HG03097 (cell line): ENCODE measurements at regions not wholly inside any gene's neighbourhood (a gene's known extent, or its start where the extent isn't known, plus 50 kb on each side); places are given as distances from the start of the nearest gene placed in this dataset.
"Not testable (repeated sequence)": the region's sequence is repeated elsewhere in the genome, so short reads cannot be mapped to it uniquely, and the experiment has no call there.

Experiments
- ATAC-seq: cut with Tn5 transposase; IDR thresholded peaks from one replicate; pipeline ENCODE4 v1.9.1; 2021; ENCODE audit not compliant: unreplicated experiment, low FRiP score

GRCh38 chr3:519026-519425, 322.5 kb downstream of the CHL1 start:
- no peak for ATAC-seq

- ATAC-seq: no peak
Measured at GRCh38 chr3:522888-523287, 326.3 kb downstream of the CHL1 start.

- no peak for ATAC-seq
Measured at GRCh38 chr3:525415-525814, 328.9 kb downstream of the CHL1 start.

- ATAC-seq: peak; percentile 74
Measured at GRCh38 chr3:535566-536416, 339.2 kb downstream of the CHL1 start.

- ATAC-seq: no peak
Measured at GRCh38 chr3:536417-536813, 339.9 kb downstream of the CHL1 start.

GRCh38 chr3:541062-541801, 344.7 kb downstream of the CHL1 start:
- no peak for ATAC-seq

GRCh38 chr3:542021-542420, 345.5 kb downstream of the CHL1 start:
- ATAC-seq: no peak

- ATAC-seq: no peak
Measured at GRCh38 chr3:549636-550035, 353.1 kb downstream of the CHL1 start.

- no peak for ATAC-seq
Measured at GRCh38 chr3:550471-550870, 353.9 kb downstream of the CHL1 start.

- ATAC-seq: peak; percentile 94
Measured at GRCh38 chr3:557972-558371, 361.4 kb downstream of the CHL1 start.

- no peak for ATAC-seq
Measured at GRCh38 chr3:567488-568185, 371.1 kb downstream of the CHL1 start.

- ATAC-seq: not testable (repeated sequence)
Measured at GRCh38 chr3:579529-579928, 383.0 kb downstream of the CHL1 start.

GRCh38 chr3:589066-589465, 392.5 kb downstream of the CHL1 start:
- not testable (repeated sequence) for ATAC-seq

GRCh38 chr3:597304-597703, 400.7 kb downstream of the CHL1 start:
- ATAC-seq: not testable (repeated sequence)

GRCh38 chr3:597746-598145, 401.2 kb downstream of the CHL1 start:
- ATAC-seq: not testable (repeated sequence)

- ATAC-seq: not testable (repeated sequence)
Measured at GRCh38 chr3:607480-607879, 410.9 kb downstream of the CHL1 start.

GRCh38 chr3:621714-622113, 425.2 kb downstream of the CHL1 start:
- ATAC-seq: no peak

- ATAC-seq: no peak
Measured at GRCh38 chr3:622314-622713, 425.8 kb downstream of the CHL1 start.

- no peak for ATAC-seq
Measured at GRCh38 chr3:623914-624545, 427.5 kb downstream of the CHL1 start.

- no peak for ATAC-seq
Measured at GRCh38 chr3:632571-633170, 436.1 kb downstream of the CHL1 start.
